ENCODE measurements at regions not wholly inside any gene's neighbourhood (a gene's known extent, or its start where the extent isn't known, plus 50 kb on each side); places are given as distances from the start of the nearest gene placed in this dataset.
A peak's percentile ranks its signal among the peaks of the same experiment; 100 is the strongest.
"Not testable (repeated sequence)": the region's sequence is repeated elsewhere in the genome, so short reads cannot be mapped to it uniquely, and the experiment has no call there.

GRCh38 chr9:126173401-126173800 lies 153.2 kb upstream of the MVB12B start:
- no peak for DNase-seq (ENCODE audit: low spot score)

DNA sequence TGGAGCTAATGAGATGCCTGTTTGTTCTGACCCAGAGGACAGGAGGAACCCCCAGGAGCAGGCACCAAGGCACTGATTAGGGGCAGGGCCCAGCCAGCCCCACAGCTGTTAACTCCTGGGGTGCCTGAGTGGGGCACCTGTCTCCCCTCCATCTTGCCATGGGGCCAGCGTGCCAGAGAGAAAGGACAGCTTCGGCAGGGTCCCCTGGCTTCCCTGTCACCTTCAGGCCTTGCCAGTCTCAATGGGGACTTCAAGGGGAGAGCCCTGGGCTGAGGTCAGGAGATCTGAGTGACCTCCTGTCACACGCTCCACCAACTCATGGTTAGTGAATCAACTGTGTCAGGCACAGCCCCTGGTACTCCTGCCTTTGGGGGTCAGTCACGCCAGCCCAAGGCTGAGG lies 152.7 kb upstream of the MVB12B start:
- no peak for DNase-seq (ENCODE audit: low spot score)

GRCh38 chr9:126183266-126183665 lies 143.4 kb upstream of the MVB12B start:
- DNase-seq (ENCODE audit: low spot score), result no peak

GRCh38 chr9:126190994-126191393 lies 135.6 kb upstream of the MVB12B start:
- not testable (repeated sequence) for DNase-seq (ENCODE audit: low spot score)

- DNase-seq (ENCODE audit: low spot score), result no peak
Measured at GRCh38 chr9:126198854-126199253, 127.8 kb upstream of the MVB12B start.

GRCh38 chr9:126203313-126203712 lies 123.3 kb upstream of the MVB12B start:
- DNase-seq (ENCODE audit: low spot score), result no peak

GRCh38 chr9:126204197-126204596 lies 122.4 kb upstream of the MVB12B start:
- no peak for DNase-seq (ENCODE audit: low spot score)

- DNase-seq (ENCODE audit: low spot score), result no peak
Measured at GRCh38 chr9:126204708-126205225, 121.9 kb upstream of the MVB12B start.

DNA sequence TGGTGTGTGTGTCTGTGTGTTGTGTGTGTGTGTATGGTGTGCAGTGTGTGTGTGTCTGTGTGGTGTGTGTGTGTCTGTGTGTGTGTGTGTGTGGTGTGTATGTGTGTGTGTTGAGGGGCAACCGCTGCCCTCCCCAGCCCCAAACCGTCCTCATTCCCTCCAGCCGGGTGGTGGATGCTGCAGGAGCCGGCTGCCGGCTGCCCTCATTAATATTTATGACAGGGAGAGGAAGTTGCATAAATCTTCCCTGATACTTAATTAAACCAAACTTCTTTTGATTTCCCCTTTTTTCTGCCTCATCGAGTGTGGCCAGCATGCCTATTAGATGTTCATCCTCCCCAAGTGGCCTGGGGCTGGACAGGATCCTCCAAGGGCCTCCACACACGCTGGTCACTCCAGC lies 121.4 kb upstream of the MVB12B start:
- DNase-seq (ENCODE audit: low spot score), result no peak

- DNase-seq (ENCODE audit: low spot score), result no peak
Measured at GRCh38 chr9:126205845-126206498, 120.7 kb upstream of the MVB12B start.

- DNase-seq (ENCODE audit: low spot score), result no peak
Measured at GRCh38 chr9:126207256-126207655, 119.4 kb upstream of the MVB12B start.

DNA sequence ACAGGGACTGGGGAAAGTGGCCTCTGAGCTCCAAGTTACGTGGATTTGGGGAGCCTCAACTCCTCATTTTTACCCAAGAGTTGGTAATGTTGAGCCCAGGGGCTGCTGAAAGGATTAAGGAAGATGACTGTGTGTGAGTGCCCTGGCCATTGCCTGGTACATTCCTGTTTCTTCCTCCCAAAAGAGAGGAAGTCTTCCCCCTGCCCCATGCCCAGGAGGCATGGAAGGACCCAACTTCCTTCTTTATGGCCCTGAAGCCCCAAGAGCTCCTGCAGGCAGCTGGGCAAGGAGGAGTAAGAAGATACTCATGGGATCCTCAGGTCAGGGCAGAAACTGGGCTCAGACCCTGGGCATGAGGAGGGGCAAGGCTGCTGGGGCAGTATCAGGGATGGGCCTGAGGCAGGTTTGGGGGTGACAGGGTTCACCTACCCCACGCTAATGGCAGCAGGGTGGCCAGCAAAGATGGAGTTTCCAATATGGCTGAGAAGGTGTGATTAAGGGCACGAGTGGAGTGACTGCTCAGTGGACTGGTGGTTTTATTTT lies 118.3 kb upstream of the MVB12B start:
- DNase-seq (ENCODE audit: low spot score), result no peak

DNA sequence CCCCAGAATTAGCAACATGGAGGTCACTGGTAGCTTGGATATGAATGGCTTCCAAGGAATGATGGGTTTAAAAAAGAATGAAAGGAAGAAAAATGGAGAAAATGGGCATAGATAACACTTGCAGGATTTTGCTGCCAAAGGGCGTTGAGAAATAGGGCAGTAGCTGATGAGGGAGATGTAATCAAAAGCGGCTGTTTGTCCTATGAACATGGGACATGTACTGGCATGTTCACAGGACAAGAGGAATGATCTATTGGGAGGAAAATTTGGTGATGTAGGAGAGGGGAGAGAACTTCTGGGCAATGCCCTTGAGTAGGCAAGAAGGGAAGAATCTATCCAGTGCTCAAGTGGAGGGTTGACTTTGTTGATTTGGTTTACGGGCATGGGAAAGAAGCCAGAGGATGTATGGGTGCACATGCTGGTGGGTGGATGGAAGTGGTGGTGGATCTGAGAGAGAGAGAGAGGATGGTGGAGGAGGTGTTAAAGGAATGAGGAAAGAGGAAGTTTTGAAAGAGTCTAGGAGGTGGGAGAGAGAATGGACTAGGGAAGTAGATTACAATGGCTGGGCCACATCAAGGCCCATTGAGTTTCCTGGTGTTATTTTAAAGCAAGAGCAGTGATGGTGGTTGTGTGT lies 115.1 kb upstream of the MVB12B start:
- DNase-seq (ENCODE audit: low spot score), result no peak

DNA sequence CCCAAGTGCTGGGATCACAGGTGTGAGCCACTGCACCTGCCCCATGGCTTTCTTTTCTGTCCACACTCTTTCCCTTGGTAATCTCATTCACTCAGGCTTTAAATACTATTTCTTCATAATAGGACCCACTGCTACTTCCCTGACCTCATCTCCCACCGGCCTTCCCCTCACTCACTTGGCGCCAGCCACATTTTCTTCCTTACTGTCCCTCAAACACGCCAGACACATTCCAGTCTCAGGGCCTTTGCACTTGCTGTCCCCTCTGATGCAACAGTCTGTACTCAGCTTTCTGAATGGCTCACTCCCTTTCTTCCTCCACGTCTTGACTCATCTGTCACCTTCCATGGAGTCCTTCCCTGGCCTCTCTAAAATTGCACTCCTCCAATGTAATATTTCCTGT lies 111.1 kb upstream of the MVB12B start:
- DNase-seq (ENCODE audit: low spot score), result no peak

DNA sequence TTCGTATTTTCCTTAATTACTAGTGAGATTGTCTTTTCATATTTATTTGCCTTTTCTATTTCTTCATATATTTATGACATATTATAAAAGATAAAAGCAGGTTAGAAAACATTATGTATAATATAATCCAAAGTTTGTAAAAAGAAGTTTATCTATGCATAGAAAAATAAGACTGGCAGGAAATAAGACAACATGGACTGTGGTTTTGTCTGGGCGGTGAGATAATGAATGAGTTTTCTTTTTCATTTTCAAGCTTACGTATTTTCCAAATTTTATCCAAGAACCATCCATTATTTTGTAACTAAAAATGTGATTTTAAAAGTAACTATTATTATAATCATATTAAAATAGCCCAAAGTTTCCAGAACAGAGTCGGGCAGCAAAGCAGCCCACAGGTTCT lies 109.8 kb upstream of the MVB12B start:
- no peak for DNase-seq (ENCODE audit: low spot score)

DNA sequence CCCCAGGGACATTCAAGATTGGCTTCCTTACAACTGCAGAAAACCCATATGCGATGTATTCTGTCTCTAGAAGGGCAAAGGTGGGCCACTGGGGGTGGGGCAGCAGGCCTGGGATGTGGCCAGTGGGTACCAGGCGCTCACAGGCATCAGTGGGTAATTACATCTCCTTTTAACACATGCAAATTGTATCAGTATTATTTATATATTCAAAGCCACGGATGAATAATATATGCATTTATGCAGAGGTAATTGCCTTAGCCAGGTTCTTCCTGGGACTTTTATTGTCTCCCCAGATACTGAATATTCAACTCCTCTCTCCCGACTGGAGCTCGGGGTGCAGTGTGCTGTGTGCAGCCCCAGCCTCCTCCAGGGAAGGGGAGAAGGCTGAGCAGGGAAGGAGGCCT lies 109.4 kb upstream of the MVB12B start:
- peak; percentile 3 for DNase-seq (ENCODE audit: low spot score)

GRCh38 chr9:126217797-126218196 lies 108.8 kb upstream of the MVB12B start:
- no peak for DNase-seq (ENCODE audit: low spot score)

GRCh38 chr9:126218359-126219125 lies 108.1 kb upstream of the MVB12B start:
- DNase-seq (ENCODE audit: low spot score), result peak; percentile 3

DNA sequence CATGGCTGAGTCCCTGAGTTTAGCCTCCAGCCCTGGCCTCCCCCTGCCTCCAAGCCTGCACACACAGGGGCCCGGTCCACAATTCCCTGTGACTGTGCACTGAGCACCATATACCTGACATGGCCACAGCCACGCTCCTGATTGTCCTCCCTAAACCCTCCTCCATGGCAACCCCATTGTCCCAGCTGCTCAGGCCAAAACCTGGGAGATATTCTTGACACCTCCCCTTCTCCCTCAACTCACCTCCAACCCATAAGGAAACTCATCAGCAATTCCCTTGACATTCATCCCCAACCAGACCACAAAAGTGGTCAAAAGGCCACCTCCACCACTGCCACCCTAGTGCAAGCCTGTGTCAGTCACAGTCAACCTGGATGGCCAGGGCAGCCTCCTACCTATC lies 107.5 kb upstream of the MVB12B start:
- DNase-seq (ENCODE audit: low spot score), result no peak

DNA sequence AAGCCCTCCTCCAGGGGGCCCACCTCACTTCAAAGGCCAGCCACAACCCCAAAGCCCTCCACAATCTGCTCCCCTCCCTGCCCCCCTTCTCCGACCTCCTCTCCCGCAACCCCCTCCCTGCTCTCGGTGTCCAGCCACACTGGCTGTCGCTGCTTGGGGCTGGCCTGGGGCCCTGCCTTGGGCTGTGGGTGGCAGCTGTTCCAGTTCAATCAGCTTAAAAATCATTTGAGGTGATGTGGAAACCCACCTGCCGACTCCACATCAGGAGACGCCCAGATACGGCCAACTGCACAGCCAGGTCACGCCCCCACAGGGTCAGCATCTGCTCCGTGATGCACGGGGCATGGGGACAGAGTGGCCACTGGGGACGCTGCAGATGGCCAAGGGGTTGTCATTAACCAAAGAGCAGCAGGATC lies 107.0 kb upstream of the MVB12B start:
- DNase-seq (ENCODE audit: low spot score), result peak; percentile 2

- DNase-seq (ENCODE audit: low spot score), result no peak
Measured at GRCh38 chr9:126221480-126221879, 105.1 kb upstream of the MVB12B start.

DNA sequence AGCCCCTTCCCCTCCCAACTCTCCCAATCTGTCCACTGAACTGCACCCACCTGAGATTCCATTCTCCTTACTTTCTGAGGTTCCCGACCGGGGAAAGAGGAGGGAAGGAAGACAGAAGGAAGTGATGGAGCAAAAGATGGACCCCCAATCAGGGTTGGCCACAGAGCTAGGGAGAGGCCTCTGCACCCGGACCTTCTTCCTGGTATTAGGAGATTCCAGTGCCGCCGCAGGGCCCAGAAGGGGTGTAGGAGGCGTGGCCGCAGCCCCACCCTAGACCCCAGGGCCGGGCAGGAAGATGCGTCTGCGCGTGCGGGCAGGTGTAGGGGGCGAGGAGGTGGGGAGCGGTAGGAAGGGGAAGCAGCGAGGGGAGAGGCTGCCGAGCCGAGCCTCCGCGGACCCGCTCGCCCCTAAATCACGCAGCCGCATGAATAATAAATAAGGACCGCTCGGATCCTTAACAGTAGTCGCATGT lies 104.2 kb upstream of the MVB12B start:
- DNase-seq (ENCODE audit: low spot score), result peak; percentile 3

Data from AG08396 (cell line).